ENCODE measurements at regions not wholly inside any gene's neighbourhood (a gene's known extent, or its start where the extent isn't known, plus 50 kb on each side); places are given as distances from the start of the nearest gene placed in this dataset.

GRCh38 chr13:81713201-81713600 lies 1372.3 kb upstream of the SPRY2 start:
- TF ChIP-seq CTCF (IDR thresholded peaks at IDR 0.05) = no peak
- TF ChIP-seq POLR2A (IDR thresholded peaks at IDR 0.05) = no peak
